SJCRH30 (cell line): ENCODE measurements at regions not wholly inside any gene's neighbourhood (a gene's known extent, or its start where the extent isn't known, plus 50 kb on each side); places are given as distances from the start of the nearest gene placed in this dataset.
"Not testable (repeated sequence)": the region's sequence is repeated elsewhere in the genome, so short reads cannot be mapped to it uniquely, and the experiment has no call there.

Source experiments
- DNase-seq, 2 experiments: peaks; one replicate each; pipeline ENCODE4 v3.0.0-alpha.2; 2015 to 2020
- H3K27ac ChIP-seq: fragments of 250-450 bp; sonication (Bioruptor Pico); 2 replicates; pipeline ENCODE4 v1.5.1; 2020; ENCODE audit warnings: mild to moderate bottlenecking, moderate library complexity
- H3K27me3 ChIP-seq: fragments of 250-450 bp; sonication (Bioruptor Pico); 2 replicates; pipeline ENCODE4 v1.5.1; 2020; ENCODE audit warnings: mild to moderate bottlenecking, moderate library complexity
- H3K36me3 ChIP-seq: fragments of 250-450 bp; sonication (Bioruptor Pico); 2 replicates; pipeline ENCODE4 v1.5.1; 2020; ENCODE audit warnings: mild to moderate bottlenecking, moderate library complexity
- H3K4me1 ChIP-seq: fragments of 250-450 bp; sonication (Bioruptor Pico); 2 replicates; pipeline ENCODE4 v1.5.1; 2020; ENCODE audit warnings: mild to moderate bottlenecking, moderate library complexity
- H3K4me3 ChIP-seq: fragments of 250-450 bp; sonication (Bioruptor Pico); 2 replicates; pipeline ENCODE4 v1.5.1; 2020; ENCODE audit warnings: mild to moderate bottlenecking, moderate library complexity
- H3K9me3 ChIP-seq: fragments of 250-450 bp; sonication (Bioruptor Pico); replicated peaks from 2 replicates; pipeline ENCODE4 v1.5.1; 2020; ENCODE audit warnings: mild to moderate bottlenecking, moderate library complexity

GRCh38 chr2:123518367-123518766 is 506.7 kb upstream of the CNTNAP5 start:
- DNase-seq, result no peak

GRCh38 chr2:123521854-123522253 is 503.2 kb upstream of the CNTNAP5 start:
- H3K4me1 ChIP-seq, result no peaks in the 10 kb centered on the region
- H3K9me3 ChIP-seq, result no peaks in the 10 kb centered on the region
- no peak overlapping the region for H3K27ac ChIP-seq
- H3K36me3 ChIP-seq, result no peaks in the 10 kb centered on the region
- DNase-seq, result no peak
- H3K4me3 ChIP-seq, result no peak overlapping the region
- H3K27me3 ChIP-seq, result no peaks in the 10 kb centered on the region

More at GRCh38 chr2:123518367-123518766, 506.7 kb upstream of the CNTNAP5 start:
- Histone ChIP-seq H3K27ac (no peak overlapping the region), H3K4me3 (no peak overlapping the region), H3K27me3 (no peaks in the 10 kb centered on the region), H3K9me3 (no peaks in the 10 kb centered on the region), H3K4me1 (no peaks in the 10 kb centered on the region), H3K36me3 (no peaks in the 10 kb centered on the region)

- not testable (repeated sequence) for H3K4me3 ChIP-seq, DNase-seq, H3K36me3 ChIP-seq, H3K27me3 ChIP-seq, H3K4me1 ChIP-seq, H3K9me3 ChIP-seq, H3K27ac ChIP-seq
These were observed 502.6 kb upstream of the CNTNAP5 start for GRCh38 chr2:123522498-123522897.

- DNase-seq, result no peak
- no peaks in the 10 kb centered on the region; the same call in 1 of the 2 replicates for H3K27me3 ChIP-seq
- no peak overlapping the region for H3K4me3 ChIP-seq
- H3K4me1 ChIP-seq, result no peaks in the 10 kb centered on the region
- no peak overlapping the region for H3K27ac ChIP-seq
- no peaks in the 10 kb centered on the region for H3K9me3 ChIP-seq
- no peaks in the 10 kb centered on the region for H3K36me3 ChIP-seq
These were observed 495.9 kb upstream of the CNTNAP5 start for GRCh38 chr2:123528996-123529707.

- no peaks in the 10 kb centered on the region for H3K4me1 ChIP-seq
- H3K9me3 ChIP-seq, result no peaks in the 10 kb centered on the region
- no peak for DNase-seq
- no peak overlapping the region for H3K4me3 ChIP-seq
- no peaks in the 10 kb centered on the region; the same call in 1 of the 2 replicates for H3K27me3 ChIP-seq
- no peaks in the 10 kb centered on the region for H3K36me3 ChIP-seq
- H3K27ac ChIP-seq, result no peak overlapping the region
These were observed 495.1 kb upstream of the CNTNAP5 start for GRCh38 chr2:123530004-123530403.

GRCh38 chr2:123532126-123532525 is 493.0 kb upstream of the CNTNAP5 start:
- Histone ChIP-seq H3K27me3 (no peaks in the 10 kb centered on the region; the same call in 1 of the 2 replicates), H3K36me3 (no peaks in the 10 kb centered on the region), H3K27ac (no peak overlapping the region), H3K9me3 (no peaks in the 10 kb centered on the region), H3K4me1 (no peaks in the 10 kb centered on the region), H3K4me3 (no peak overlapping the region)
- DNase-seq, result no peak

- no peaks in the 10 kb centered on the region for H3K4me1 ChIP-seq
- no peak for DNase-seq
- no peaks in the 10 kb centered on the region; the same call in 1 of the 2 replicates for H3K27me3 ChIP-seq
- H3K27ac ChIP-seq, result no peak overlapping the region
- no peak overlapping the region for H3K4me3 ChIP-seq
- H3K36me3 ChIP-seq, result no peaks in the 10 kb centered on the region
- no peaks in the 10 kb centered on the region for H3K9me3 ChIP-seq
These were observed 492.1 kb upstream of the CNTNAP5 start for GRCh38 chr2:123532994-123533393.

GRCh38 chr2:123540291-123540690 is 484.8 kb upstream of the CNTNAP5 start:
- no peak for DNase-seq
- no peak overlapping the region for H3K27ac ChIP-seq
- H3K4me1 ChIP-seq, result no peaks in the 10 kb centered on the region
- H3K4me3 ChIP-seq, result no peak overlapping the region
- no peaks in the 10 kb centered on the region for H3K36me3 ChIP-seq
- H3K9me3 ChIP-seq, result no peaks in the 10 kb centered on the region
- H3K27me3 ChIP-seq, result no peaks in the 10 kb centered on the region

- Histone ChIP-seq H3K4me1 (no peaks in the 10 kb centered on the region), H3K27me3 (no peaks in the 10 kb centered on the region), H3K36me3 (no peaks in the 10 kb centered on the region), H3K27ac (no peak overlapping the region), H3K4me3 (no peak overlapping the region), H3K9me3 (no peaks in the 10 kb centered on the region)
- DNase-seq, result no peak
These were observed 478.7 kb upstream of the CNTNAP5 start for GRCh38 chr2:123546353-123546752.

- no peak overlapping the region for H3K27ac ChIP-seq
- no peaks in the 10 kb centered on the region for H3K9me3 ChIP-seq
- no peaks in the 10 kb centered on the region for H3K4me1 ChIP-seq
- H3K27me3 ChIP-seq, result no peaks in the 10 kb centered on the region
- H3K36me3 ChIP-seq, result no peaks in the 10 kb centered on the region
- no peak overlapping the region for H3K4me3 ChIP-seq
- no peak for DNase-seq
These were observed 461.6 kb upstream of the CNTNAP5 start for GRCh38 chr2:123563515-123563914.

- no peaks in the 10 kb centered on the region for H3K36me3 ChIP-seq
- H3K9me3 ChIP-seq, result no peaks in the 10 kb centered on the region
- H3K4me3 ChIP-seq, result no peak overlapping the region
- no peaks in the 10 kb centered on the region for H3K27me3 ChIP-seq
- no peak for DNase-seq
- no peak overlapping the region for H3K27ac ChIP-seq
- H3K4me1 ChIP-seq, result no peaks in the 10 kb centered on the region
These were observed 458.7 kb upstream of the CNTNAP5 start for GRCh38 chr2:123566291-123566946.

GRCh38 chr2:123578016-123578415 is 447.1 kb upstream of the CNTNAP5 start:
- no peak for DNase-seq
- Histone ChIP-seq H3K36me3 (no peaks in the 10 kb centered on the region), H3K4me3 (no peak overlapping the region), H3K4me1 (no peaks in the 10 kb centered on the region), H3K9me3 (no peaks in the 10 kb centered on the region), H3K27ac (no peak overlapping the region), H3K27me3 (no peaks in the 10 kb centered on the region)

GRCh38 chr2:123596621-123597020 is 428.5 kb upstream of the CNTNAP5 start:
- Histone ChIP-seq H3K4me3 (no peak overlapping the region), H3K36me3 (no peaks in the 10 kb centered on the region), H3K27me3 (no peaks in the 10 kb centered on the region)

GRCh38 chr2:123597988-123598387 is 427.1 kb upstream of the CNTNAP5 start:
- Histone ChIP-seq H3K9me3 (no peaks in the 10 kb centered on the region), H3K4me1 (no peaks in the 10 kb centered on the region)

More at GRCh38 chr2:123596621-123597020, 428.5 kb upstream of the CNTNAP5 start:
- H3K4me1 ChIP-seq, result no peaks in the 10 kb centered on the region
- H3K27ac ChIP-seq, result no peak overlapping the region
- no peaks in the 10 kb centered on the region for H3K9me3 ChIP-seq
- DNase-seq, result no peak

GRCh38 chr2:123606631-123607030 is 418.5 kb upstream of the CNTNAP5 start:
- H3K27ac ChIP-seq, result no peak overlapping the region
- no peaks in the 10 kb centered on the region for H3K27me3 ChIP-seq
- H3K4me3 ChIP-seq, result no peak overlapping the region
- H3K9me3 ChIP-seq, result no peaks in the 10 kb centered on the region
- H3K36me3 ChIP-seq, result no peaks in the 10 kb centered on the region
- DNase-seq, result no peak
- no peaks in the 10 kb centered on the region for H3K4me1 ChIP-seq

More at GRCh38 chr2:123597988-123598387, 427.1 kb upstream of the CNTNAP5 start:
- Histone ChIP-seq H3K27me3 (no peaks in the 10 kb centered on the region), H3K36me3 (no peaks in the 10 kb centered on the region), H3K4me3 (no peak overlapping the region), H3K27ac (no peak overlapping the region)
- DNase-seq, result no peak

- Histone ChIP-seq H3K27ac (no peak overlapping the region), H3K4me1 (no peaks in the 10 kb centered on the region), H3K4me3 (no peak overlapping the region), H3K9me3 (no peaks in the 10 kb centered on the region), H3K36me3 (no peaks in the 10 kb centered on the region), H3K27me3 (no peaks in the 10 kb centered on the region)
- no peak for DNase-seq
These were observed 416.0 kb upstream of the CNTNAP5 start for GRCh38 chr2:123609077-123609476.
